ENCODE measurements at regions not wholly inside any gene's neighbourhood (a gene's known extent, or its start where the extent isn't known, plus 50 kb on each side); places are given as distances from the start of the nearest gene placed in this dataset.

- TF ChIP-seq, protein P1, sequence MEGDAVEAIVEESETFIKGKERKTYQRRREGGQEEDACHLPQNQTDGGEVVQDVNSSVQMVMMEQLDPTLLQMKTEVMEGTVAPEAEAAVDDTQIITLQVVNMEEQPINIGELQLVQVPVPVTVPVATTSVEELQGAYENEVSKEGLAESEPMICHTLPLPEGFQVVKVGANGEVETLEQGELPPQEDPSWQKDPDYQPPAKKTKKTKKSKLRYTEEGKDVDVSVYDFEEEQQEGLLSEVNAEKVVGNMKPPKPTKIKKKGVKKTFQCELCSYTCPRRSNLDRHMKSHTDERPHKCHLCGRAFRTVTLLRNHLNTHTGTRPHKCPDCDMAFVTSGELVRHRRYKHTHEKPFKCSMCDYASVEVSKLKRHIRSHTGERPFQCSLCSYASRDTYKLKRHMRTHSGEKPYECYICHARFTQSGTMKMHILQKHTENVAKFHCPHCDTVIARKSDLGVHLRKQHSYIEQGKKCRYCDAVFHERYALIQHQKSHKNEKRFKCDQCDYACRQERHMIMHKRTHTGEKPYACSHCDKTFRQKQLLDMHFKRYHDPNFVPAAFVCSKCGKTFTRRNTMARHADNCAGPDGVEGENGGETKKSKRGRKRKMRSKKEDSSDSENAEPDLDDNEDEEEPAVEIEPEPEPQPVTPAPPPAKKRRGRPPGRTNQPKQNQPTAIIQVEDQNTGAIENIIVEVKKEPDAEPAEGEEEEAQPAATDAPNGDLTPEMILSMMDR (IDR thresholded peaks at IDR 0.05; ENCODE audit: control insufficient read depth, extremely low read depth, insufficient read depth) = no peak
- no peak overlapping the region for H3K4me3 ChIP-seq (ENCODE audit: low read depth, low read length)
- DNase-seq (ENCODE audit: low read depth) = no peak
Observed at GRCh38 chr3:40765884-40766283, 241.1 kb downstream of the ZNF621 start.

DNA sequence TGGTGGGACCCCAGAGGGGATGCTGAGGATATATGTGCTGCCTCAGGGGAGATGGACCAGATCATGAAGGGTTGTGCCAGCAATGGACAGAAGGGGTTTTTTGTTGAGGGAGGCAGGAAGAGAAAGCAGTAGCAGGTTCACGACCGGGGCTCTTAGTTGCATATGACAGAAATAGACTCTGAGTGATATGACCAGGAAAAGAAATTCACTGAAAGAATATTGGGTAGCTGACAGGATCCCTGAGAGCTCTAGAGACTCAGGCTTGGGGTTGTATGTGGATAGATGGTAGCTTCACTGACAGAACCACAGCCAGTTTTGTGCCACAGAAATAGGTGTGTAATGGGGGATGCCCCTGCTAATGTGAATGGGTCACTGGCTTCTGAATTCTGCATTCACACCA is 241.6 kb downstream of the ZNF621 start:
- TF ChIP-seq, protein P1 (IDR thresholded peaks at IDR 0.05; ENCODE audit: control insufficient read depth, extremely low read depth, insufficient read depth) = no peak
- no peak for DNase-seq (ENCODE audit: low read depth)
- H3K4me3 ChIP-seq (ENCODE audit: low read depth, low read length) = no peak overlapping the region

DNA sequence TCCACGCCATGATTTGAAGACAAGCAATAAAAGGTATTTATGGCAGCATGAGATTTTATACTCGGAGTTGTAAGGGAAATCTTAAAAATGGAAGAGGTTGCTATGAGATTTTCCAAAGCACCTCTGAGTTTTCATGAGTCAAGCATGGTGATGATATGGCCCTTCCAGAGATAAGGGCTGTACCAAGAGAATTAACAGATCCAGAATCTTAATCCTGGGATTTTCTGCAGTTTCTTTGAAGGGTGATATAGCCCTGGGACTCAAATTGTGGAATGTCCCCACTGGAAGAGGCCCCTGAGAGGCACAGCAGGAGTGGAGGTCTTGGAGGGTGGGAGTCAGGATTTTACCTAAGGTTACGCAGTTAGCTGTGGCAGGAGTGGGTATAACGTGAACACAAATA is 243.3 kb downstream of the ZNF621 start:
- DNase-seq (ENCODE audit: low read depth) = no peak
- H3K4me3 ChIP-seq (ENCODE audit: low read depth, low read length) = no peak overlapping the region
- TF ChIP-seq, protein P1 (IDR thresholded peaks at IDR 0.05; ENCODE audit: control insufficient read depth, extremely low read depth, insufficient read depth) = no peak

- TF ChIP-seq, protein P1 (IDR thresholded peaks at IDR 0.05; ENCODE audit: control insufficient read depth, extremely low read depth, insufficient read depth) = no peak
- no peak overlapping the region for H3K4me3 ChIP-seq (ENCODE audit: low read depth, low read length)
- DNase-seq (ENCODE audit: low read depth) = no peak
Observed at GRCh38 chr3:40768536-40768935, 243.8 kb downstream of the ZNF621 start.

DNA sequence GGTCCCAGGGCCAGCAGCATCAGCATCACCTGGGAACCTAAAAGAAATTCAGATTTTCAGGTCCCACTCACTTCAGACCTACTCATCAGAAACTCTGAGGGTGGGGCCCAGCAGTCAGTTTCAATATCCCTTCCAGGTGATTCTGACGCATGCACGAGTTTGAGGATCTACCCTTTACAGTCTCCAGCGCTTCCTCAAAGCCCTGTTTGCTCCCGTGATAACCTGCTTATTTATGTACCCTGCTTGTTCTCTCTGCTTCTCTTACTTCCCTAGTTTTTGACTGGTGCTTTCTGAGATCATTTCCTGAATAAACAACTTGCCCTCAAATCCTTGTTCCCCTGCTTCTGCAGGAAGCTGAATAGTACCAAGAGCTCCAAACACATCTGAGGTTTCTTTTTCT is 245.3 kb downstream of the ZNF621 start:
- TF ChIP-seq, protein P1 (IDR thresholded peaks at IDR 0.05; ENCODE audit: control insufficient read depth, extremely low read depth, insufficient read depth) = no peak
- H3K4me3 ChIP-seq (ENCODE audit: low read depth, low read length) = no peak overlapping the region
- no peak for DNase-seq (ENCODE audit: low read depth)

- DNase-seq (ENCODE audit: low read depth) = no peak
- no peak overlapping the region for H3K4me3 ChIP-seq (ENCODE audit: low read depth, low read length)
- TF ChIP-seq, protein P1 (IDR thresholded peaks at IDR 0.05; ENCODE audit: control insufficient read depth, extremely low read depth, insufficient read depth) = no peak
Observed at GRCh38 chr3:40771112-40771511, 246.4 kb downstream of the ZNF621 start.

DNA sequence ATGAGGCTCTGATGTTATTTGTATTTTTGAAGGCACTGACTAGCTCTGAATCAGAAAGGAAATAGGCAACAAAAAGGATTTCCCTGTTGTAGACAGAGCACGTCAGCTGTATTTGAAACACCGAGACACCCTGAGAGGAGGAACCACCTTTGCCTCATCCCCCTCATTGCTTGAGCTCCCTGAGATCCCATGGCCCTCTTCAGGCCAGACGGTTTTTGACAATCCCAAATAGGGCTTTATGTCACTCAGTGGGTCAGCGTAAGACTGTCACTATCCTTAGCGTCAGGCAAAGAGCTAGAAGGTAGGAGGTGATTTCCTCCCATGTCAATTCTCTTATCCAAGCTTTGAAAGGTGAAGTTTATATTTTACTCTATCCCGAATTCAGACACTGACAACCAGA is 254.3 kb downstream of the ZNF621 start:
- no peak for DNase-seq (ENCODE audit: low read depth)
- H3K4me3 ChIP-seq (ENCODE audit: low read depth, low read length) = no peak overlapping the region
- TF ChIP-seq, protein P1 (IDR thresholded peaks at IDR 0.05; ENCODE audit: control insufficient read depth, extremely low read depth, insufficient read depth) = no peak
